Kidney capillary endothelial cell (primary cell): ENCODE measurements at regions not wholly inside any gene's neighbourhood (a gene's known extent, or its start where the extent isn't known, plus 50 kb on each side); places are given as distances from the start of the nearest gene placed in this dataset.

ENCODE experiments used
- DNase-seq: peaks from one replicate; pipeline ENCODE4 v3.0.0-alpha.2; 2018; ENCODE audit warnings: low spot score

DNA sequence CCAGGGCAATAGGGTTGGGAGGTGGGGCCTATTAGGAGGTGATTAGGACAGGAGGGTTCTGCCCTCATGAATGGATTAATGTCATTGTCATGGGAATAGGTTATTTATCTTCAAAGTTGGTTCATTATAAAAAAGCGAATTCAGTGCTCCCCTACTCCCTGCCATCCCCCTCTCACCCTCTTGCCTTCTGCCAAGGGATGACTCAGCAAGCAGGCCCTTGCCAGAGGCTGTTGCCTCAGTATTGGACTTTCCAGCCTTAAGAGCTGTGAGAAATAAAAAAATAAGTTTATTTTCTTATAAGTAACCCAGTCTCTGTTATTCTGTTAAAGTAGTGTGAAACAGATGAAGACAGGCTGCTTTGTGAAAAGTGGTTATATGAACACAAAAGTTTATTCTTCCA is 381.1 kb upstream of the ZFP64 start:
- no peak for DNase-seq

- no peak for DNase-seq
These were observed 377.6 kb upstream of the ZFP64 start for GRCh38 chr20:52569201-52569600.

GRCh38 chr20:52565614-52566013 is 374.0 kb upstream of the ZFP64 start:
- no peak for DNase-seq

GRCh38 chr20:52564594-52564993 is 373.0 kb upstream of the ZFP64 start:
- DNase-seq = no peak

GRCh38 chr20:52552181-52552872 is 360.7 kb upstream of the ZFP64 start:
- peak; percentile 38 for DNase-seq

- no peak for DNase-seq
These were observed 350.6 kb upstream of the ZFP64 start for GRCh38 chr20:52542131-52542530.

- no peak for DNase-seq
These were observed 348.9 kb upstream of the ZFP64 start for GRCh38 chr20:52540509-52540908.

GRCh38 chr20:52539891-52540290 is 348.3 kb upstream of the ZFP64 start:
- no peak for DNase-seq

- no peak for DNase-seq
These were observed 345.3 kb upstream of the ZFP64 start for GRCh38 chr20:52536841-52537400.

DNA sequence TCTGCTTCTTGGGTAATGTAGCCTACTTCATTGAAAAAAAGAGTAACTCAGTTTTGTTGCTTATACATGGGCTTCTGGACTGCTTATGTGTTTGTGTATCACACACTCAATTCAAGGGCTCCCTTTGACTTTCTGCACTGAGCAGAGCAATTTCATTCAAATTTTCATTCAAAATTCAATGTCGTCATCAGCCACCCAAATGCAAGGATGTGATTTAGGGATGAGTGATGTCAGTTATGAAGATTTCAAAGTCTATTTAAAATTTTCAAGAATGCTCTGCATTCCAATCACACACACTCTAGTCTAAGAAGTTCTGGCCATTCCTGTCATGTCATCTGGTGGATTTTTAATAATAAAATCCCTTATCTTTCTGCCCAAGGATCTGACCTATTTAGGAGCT is 344.5 kb upstream of the ZFP64 start:
- no peak for DNase-seq

DNA sequence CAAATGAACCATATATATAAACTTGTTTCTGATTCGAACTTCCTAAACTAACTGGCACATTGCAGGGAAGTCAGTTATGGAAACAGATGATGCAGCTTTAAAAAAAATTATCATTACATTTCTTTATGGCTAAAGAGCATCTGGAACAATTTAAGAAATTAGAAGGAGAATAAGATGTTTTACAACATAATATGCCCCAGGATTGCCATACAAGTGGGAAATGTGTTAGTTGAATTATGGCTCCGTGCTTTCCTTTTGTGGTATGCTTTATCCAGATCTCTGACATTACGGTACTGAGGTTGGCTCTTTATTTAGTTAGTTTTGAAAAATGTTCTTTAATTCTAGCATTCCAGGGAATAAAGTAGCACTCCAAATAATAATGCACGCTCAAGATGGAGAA is 343.0 kb upstream of the ZFP64 start:
- DNase-seq = no peak

DNA sequence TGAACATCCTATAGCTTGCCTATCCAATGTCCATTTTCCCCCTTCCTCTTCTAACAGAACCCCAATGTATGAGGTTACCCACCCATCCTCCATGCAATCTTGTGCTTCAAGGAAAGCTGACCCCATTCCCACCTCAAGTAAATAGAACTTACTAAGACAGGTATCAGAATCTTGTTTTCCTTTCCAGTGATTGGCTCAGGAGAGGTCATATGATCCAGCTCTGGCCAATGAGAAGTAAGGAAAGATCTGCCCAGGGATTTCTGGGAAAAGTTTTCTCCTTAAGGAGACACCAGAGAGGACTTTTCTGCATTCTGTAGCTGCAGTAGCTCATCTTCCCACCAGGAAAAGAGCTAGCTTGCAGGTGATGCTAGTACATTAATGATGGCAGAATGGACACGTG is 341.8 kb upstream of the ZFP64 start:
- no peak for DNase-seq

- no peak for DNase-seq
These were observed 341.1 kb upstream of the ZFP64 start for GRCh38 chr20:52532674-52533073.

- no peak for DNase-seq
These were observed 339.0 kb upstream of the ZFP64 start for GRCh38 chr20:52530571-52530970.

GRCh38 chr20:52529826-52530225 is 338.2 kb upstream of the ZFP64 start:
- DNase-seq = no peak

DNA sequence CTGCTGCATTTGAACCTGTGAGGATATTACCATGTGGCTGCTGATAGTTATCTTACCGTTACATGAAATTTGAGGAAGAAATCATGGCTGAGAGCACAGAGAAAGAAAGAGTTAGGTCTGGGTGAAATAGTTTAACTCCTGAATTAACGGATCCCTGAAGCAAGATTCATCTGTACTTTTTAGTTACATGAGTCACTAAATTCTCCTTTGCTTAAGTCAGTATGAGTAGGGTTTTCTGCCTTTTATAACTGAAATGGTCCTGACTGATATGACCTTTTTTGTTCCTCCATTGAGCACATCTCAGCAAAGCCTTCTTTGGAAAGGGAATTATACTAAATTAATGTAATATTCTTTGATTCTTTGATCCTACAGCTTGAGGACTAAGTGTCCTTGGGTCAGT is 333.3 kb upstream of the ZFP64 start:
- no peak for DNase-seq

DNA sequence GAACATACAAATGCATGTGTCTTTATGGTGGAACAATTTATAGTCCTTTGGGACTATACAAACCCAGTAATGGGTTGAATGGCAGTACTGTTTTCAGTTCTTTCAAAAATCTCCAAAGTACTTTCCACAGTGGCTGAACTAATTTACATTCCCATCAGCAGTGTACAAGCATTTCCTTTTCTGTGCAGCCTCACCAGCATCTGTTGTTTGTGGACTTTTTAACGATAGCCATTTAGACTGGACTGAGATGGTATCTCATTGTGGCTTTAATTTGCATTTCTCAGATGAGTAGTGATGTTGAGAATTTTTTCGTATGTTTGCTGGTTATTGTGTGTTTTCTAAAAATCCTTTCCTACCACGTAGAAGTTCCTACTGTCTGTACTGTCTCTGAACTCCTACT is 327.2 kb upstream of the ZFP64 start:
- no peak for DNase-seq

DNA sequence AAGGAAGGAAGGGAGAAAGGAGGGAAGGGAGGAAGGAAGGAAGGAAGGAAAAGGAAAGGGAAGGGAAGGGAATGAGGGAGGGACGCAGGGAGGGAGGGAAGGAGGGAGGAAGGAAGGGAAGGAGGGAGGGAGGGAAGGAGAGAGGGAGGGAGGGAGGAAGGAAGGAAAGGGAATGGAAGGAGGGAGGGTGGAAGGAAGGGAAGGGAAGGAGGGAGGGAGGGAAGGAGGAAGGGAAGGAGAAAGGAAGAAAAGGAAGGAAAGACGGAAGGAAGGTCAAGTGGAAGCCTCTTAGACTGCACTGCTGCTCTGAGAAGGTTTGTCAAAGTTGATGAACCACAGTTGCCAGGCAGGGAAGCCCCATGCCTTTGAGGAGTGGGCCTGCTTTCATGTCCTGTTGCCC is 324.3 kb upstream of the ZFP64 start:
- no peak for DNase-seq

- no peak for DNase-seq
These were observed 308.6 kb upstream of the ZFP64 start for GRCh38 chr20:52500157-52500556.

- DNase-seq = peak; percentile 40
These were observed 306.2 kb upstream of the ZFP64 start for GRCh38 chr20:52497731-52498130.

GRCh38 chr20:52496191-52496590 is 304.6 kb upstream of the ZFP64 start:
- no peak for DNase-seq

DNA sequence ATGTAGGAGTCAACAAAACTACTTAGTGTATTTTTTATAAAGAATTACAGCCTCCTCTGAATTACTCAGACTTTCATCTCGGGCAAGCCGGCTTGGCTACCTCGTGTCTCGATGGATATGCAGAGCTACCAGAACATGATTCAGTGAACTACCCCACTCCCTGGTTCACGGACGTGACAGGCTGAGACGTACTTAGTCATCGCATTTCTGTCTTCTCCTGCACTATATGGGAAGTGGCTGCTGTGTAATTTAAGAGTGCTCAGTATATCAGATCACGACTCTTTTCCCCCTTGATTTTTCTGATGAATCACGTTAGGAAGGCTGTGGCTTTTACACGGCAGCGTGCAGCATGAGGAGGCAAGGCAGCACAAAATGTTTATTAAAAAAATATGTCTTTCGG is 302.7 kb upstream of the ZFP64 start:
- DNase-seq = peak; percentile 97

DNA sequence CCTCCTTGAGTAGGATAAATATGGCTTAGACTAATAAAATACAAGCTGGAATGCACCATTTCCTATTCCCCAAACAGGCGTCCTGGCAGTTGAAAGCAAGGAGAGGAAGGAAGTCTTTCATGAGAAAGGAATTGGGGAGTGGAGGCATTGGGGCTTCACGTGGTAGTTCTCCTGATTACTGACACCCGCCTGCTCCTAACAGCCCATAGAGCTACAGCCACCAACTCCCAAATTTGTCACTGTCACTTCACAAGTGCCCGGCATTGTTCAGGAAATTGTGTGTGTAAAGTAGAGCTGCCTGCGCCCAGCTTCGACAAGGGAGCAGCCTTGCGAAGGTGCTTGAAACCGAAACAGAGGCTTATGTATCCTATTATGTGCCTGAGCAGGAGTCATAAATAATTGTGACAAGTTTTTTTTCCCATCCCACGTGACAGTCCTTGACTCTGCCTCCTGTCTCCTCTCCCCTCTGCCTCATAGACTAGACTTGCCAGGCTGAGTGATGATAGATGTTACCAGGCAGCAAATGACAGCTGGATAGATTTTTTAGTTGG is 301.7 kb upstream of the ZFP64 start:
- DNase-seq = peak; percentile 94
